ENCODE measurements at regions not wholly inside any gene's neighbourhood (a gene's known extent, or its start where the extent isn't known, plus 50 kb on each side); places are given as distances from the start of the nearest gene placed in this dataset.

GRCh38 chr22:49242480-49242879, 585.2 kb downstream of the BRD1 start:
- Histone ChIP-seq H3K4me1 (replicated peaks in 1 of 2) (no peaks in the 10 kb centered on the region), H3K27ac (no peak overlapping the region), H3K4me3 (no peak overlapping the region)
- ATAC-seq (replicated peaks in 6 of 8), result peak in 1 of 8 experiments; percentile 46
- in situ Hi-C loops (cut with MboI; ENCODE audit: low pct_unique_long_range_greater_than_20kb in 2 of 9, low sequenced_read_pairs in 9 of 9, unreplicated experiment in 9 of 9), result no loop called here
- WGBS, 10 experiments, result 0 to 86% (median 58%) methylated on average over 1 to 3 of the region's 3 CpGs; no CpG with 5 or more reads in 2 of the 10 experiments

GRCh38 chr22:49241174-49241851, 586.4 kb downstream of the BRD1 start:
- H3K4me1 ChIP-seq (replicated peaks in 1 of 2), result no peaks in the 10 kb centered on the region
- no peak overlapping the region for H3K4me3 ChIP-seq
- no peak overlapping the region for H3K27ac ChIP-seq
- ATAC-seq (replicated peaks in 6 of 8), result no peak
- WGBS, 10 experiments, result 37 to 96% (median 63%) methylated on average over 1 to 11 of the region's 31 CpGs; no CpG with 5 or more reads in 1 of the 10 experiments
- in situ Hi-C loops (cut with MboI; ENCODE audit: low pct_unique_long_range_greater_than_20kb in 2 of 9, low sequenced_read_pairs in 9 of 9, unreplicated experiment in 9 of 9), result no loop called here

GRCh38 chr22:49240472-49240871, 587.2 kb downstream of the BRD1 start:
- in situ Hi-C loops (cut with MboI; ENCODE audit: low pct_unique_long_range_greater_than_20kb in 2 of 9, low sequenced_read_pairs in 9 of 9, unreplicated experiment in 9 of 9), result no loop called here
- Histone ChIP-seq H3K27ac (no peak overlapping the region), H3K4me3 (no peak overlapping the region), H3K4me1 (replicated peaks in 1 of 2) (no peaks in the 10 kb centered on the region)
- no peak for ATAC-seq (replicated peaks in 6 of 8)
- WGBS, 10 experiments, result 20 to 65% (median 44%) methylated on average over 4 to 10 of the region's 12 CpGs; no CpG with 5 or more reads in 6 of the 10 experiments

- Histone ChIP-seq H3K4me1 (replicated peaks in 1 of 2) (no peaks in the 10 kb centered on the region), H3K4me3 (no peak overlapping the region), H3K27ac (no peak overlapping the region)
- ATAC-seq (replicated peaks in 6 of 8), result no peak
- in situ Hi-C loops (cut with MboI; ENCODE audit: low pct_unique_long_range_greater_than_20kb in 2 of 9, low sequenced_read_pairs in 9 of 9, unreplicated experiment in 9 of 9), result no loop called here
- WGBS, 10 experiments, result 0 to 80% (median 40%) methylated on average over 1 to 5 of the region's 9 CpGs; no CpG with 5 or more reads in 3 of the 10 experiments
Observed at GRCh38 chr22:49240016-49240380, 587.7 kb downstream of the BRD1 start.

- Histone ChIP-seq H3K4me1 (replicated peaks in 1 of 2) (no peaks in the 10 kb centered on the region), H3K27ac (no peak overlapping the region), H3K4me3 (no peak overlapping the region)
- in situ Hi-C loops (cut with MboI; ENCODE audit: low pct_unique_long_range_greater_than_20kb in 2 of 9, low sequenced_read_pairs in 9 of 9, unreplicated experiment in 9 of 9), result no loop called here
- no peak for ATAC-seq (replicated peaks in 6 of 8)
- WGBS, 10 experiments, result 20 to 88% (median 50%) methylated on average over 1 to 6 of the region's 18 CpGs; no CpG with 5 or more reads in 6 of the 10 experiments
Observed at GRCh38 chr22:49239264-49240015, 588.2 kb downstream of the BRD1 start.

GRCh38 chr22:49238181-49239141, 589.2 kb downstream of the BRD1 start:
- H3K4me3 ChIP-seq, result no peak overlapping the region
- in situ Hi-C loops (cut with MboI; ENCODE audit: low pct_unique_long_range_greater_than_20kb in 2 of 9, low sequenced_read_pairs in 9 of 9, unreplicated experiment in 9 of 9), result no loop called here
- H3K27ac ChIP-seq, result no peak overlapping the region
- 0 to 80% (median 60%) methylated on average over 1 to 14 of the region's 25 CpGs; no CpG with 5 or more reads in 3 of the 10 experiments for WGBS, 10 experiments
- H3K4me1 ChIP-seq (replicated peaks in 1 of 2), result no peaks in the 10 kb centered on the region
- peak in 1 of 8 experiments; percentile 67 for ATAC-seq (replicated peaks in 6 of 8)

GRCh38 chr22:49237703-49238102, 590.0 kb downstream of the BRD1 start:
- no peak overlapping the region for H3K27ac ChIP-seq
- in situ Hi-C loops (cut with MboI; ENCODE audit: low pct_unique_long_range_greater_than_20kb in 2 of 9, low sequenced_read_pairs in 9 of 9, unreplicated experiment in 9 of 9), result no loop called here
- no peaks in the 10 kb centered on the region for H3K4me1 ChIP-seq (replicated peaks in 1 of 2)
- 0 to 42% (median 15%) methylated on average over 1 to 4 of the region's 7 CpGs; no CpG with 5 or more reads in 6 of the 10 experiments for WGBS, 10 experiments
- no peak overlapping the region for H3K4me3 ChIP-seq
- ATAC-seq (replicated peaks in 6 of 8), result no peak

GRCh38 chr22:49237279-49237678, 590.4 kb downstream of the BRD1 start:
- Histone ChIP-seq H3K4me3 (no peak overlapping the region), H3K27ac (no peak overlapping the region), H3K4me1 (replicated peaks in 1 of 2) (no peaks in the 10 kb centered on the region)
- ATAC-seq (replicated peaks in 6 of 8), result no peak
- WGBS, 10 experiments, result 17 to 100% (median 60%) methylated on average over 1 to 3 of the region's 3 CpGs; no CpG with 5 or more reads in 5 of the 10 experiments
- in situ Hi-C loops (cut with MboI; ENCODE audit: low pct_unique_long_range_greater_than_20kb in 2 of 9, low sequenced_read_pairs in 9 of 9, unreplicated experiment in 9 of 9), result no loop called here

- in situ Hi-C loops (cut with MboI; ENCODE audit: low pct_unique_long_range_greater_than_20kb in 2 of 9, low sequenced_read_pairs in 9 of 9, unreplicated experiment in 9 of 9), result no loop called here
- 0 to 100% (median 64%) methylated on average over 1 to 6 of the region's 11 CpGs; no CpG with 5 or more reads in 4 of the 10 experiments for WGBS, 10 experiments
- ATAC-seq (replicated peaks in 6 of 8), result no peak
Observed at GRCh38 chr22:49236541-49237075, 591.1 kb downstream of the BRD1 start.

GRCh38 chr22:49235463-49236300, 592.0 kb downstream of the BRD1 start:
- ATAC-seq (replicated peaks in 6 of 8), result peak in 3 of 8 experiments; percentile 67 to 91 (median 68)
- in situ Hi-C loops (cut with MboI; ENCODE audit: low pct_unique_long_range_greater_than_20kb in 2 of 9, low sequenced_read_pairs in 9 of 9, unreplicated experiment in 9 of 9), result no loop called here
- Histone ChIP-seq H3K4me3 (no peak overlapping the region), H3K4me1 (replicated peaks in 1 of 2) (no peaks in the 10 kb centered on the region), H3K27ac (no peak overlapping the region)
- WGBS, 10 experiments, result 20 to 67% (median 53%) methylated on average over 1 to 7 of the region's 13 CpGs; no CpG with 5 or more reads in 3 of the 10 experiments

More at GRCh38 chr22:49236541-49237075, 591.1 kb downstream of the BRD1 start:
- Histone ChIP-seq H3K4me3 (no peak overlapping the region), H3K27ac (no peak overlapping the region), H3K4me1 (replicated peaks in 1 of 2) (no peaks in the 10 kb centered on the region)

GRCh38 chr22:49234459-49234858, 593.2 kb downstream of the BRD1 start:
- H3K4me1 ChIP-seq (replicated peaks in 1 of 2), result no peaks in the 10 kb centered on the region
- in situ Hi-C loops (cut with MboI; ENCODE audit: low pct_unique_long_range_greater_than_20kb in 2 of 9, low sequenced_read_pairs in 9 of 9, unreplicated experiment in 9 of 9), result no loop called here
- no peak for ATAC-seq (replicated peaks in 6 of 8)
- H3K27ac ChIP-seq, result no peak overlapping the region
- no peak overlapping the region for H3K4me3 ChIP-seq
- 0 to 80% (median 63%) methylated on average over 1 to 2 of the region's 3 CpGs; no CpG with 5 or more reads in 6 of the 10 experiments for WGBS, 10 experiments
